Lower leg skin (tissue), 4 donors: ENCODE measurements at regions not wholly inside any gene's neighbourhood (a gene's known extent, or its start where the extent isn't known, plus 50 kb on each side); places are given as distances from the start of the nearest gene placed in this dataset.
A peak's percentile ranks its signal among the peaks of the same experiment; 100 is the strongest.

Experiments used
- DNase-seq, 2 donors: peaks; one replicate each; pipeline ENCODE4 v3.0.0-alpha.2; 2019; ENCODE audit warnings: low spot score in 2 of 2
- H3K4me3 ChIP-seq: fragments of 200-600 bp; sonication (generic); 2 replicates; pipeline ENCODE4 v1.5.1; 2017; ENCODE audit warnings: mild to moderate bottlenecking, low read depth; ENCODE audit not compliant: poor library complexity, severe bottlenecking
- CTCF ChIP-seq, 3 donors: fragments of 450-650 bp; IDR thresholded peaks; one replicate each; pipeline ENCODE4 v1.5.1; 2016; ENCODE audit warnings: antibody characterized with exemption in 3 of 3, mild to moderate bottlenecking in 3 of 3, moderate library complexity in 2 of 3
- POLR2A ChIP-seq, 2 donors: fragments of 450-650 bp; IDR thresholded peaks; one replicate each; pipeline ENCODE4 v1.6.1; 2016 to 2017; ENCODE audit warnings: antibody characterized with exemption in 2 of 2, mild to moderate bottlenecking in 1 of 2, moderate library complexity in 1 of 2
- WGBS, 2 donors: methylation state at CpG; one replicate each; pipeline ENCODE4 v1.1.5; 2018; 5-methylcytosine and 5-hydroxymethylcytosine counted together
- intact Hi-C: fragments of 100-400 bp; cut with DNase I; formaldehyde crosslinking; loops from one replicate; pipeline ENCODE4 v1.15.0; 2023; ENCODE audit warnings: low total_unique reads

- intact Hi-C loops: no loop called here
- TF ChIP-seq CTCF (IDR thresholded peaks at IDR 0.05): no peak
- no peak for TF ChIP-seq POLR2A (IDR thresholded peaks at IDR 0.05)
- 63 to 71% methylated on average over 9 of the region's 9 CpGs for WGBS, 2 donors
- H3K4me3 ChIP-seq: no peak overlapping the region
- peak in 1 of 2 donors; percentile 62 for DNase-seq
Observed at GRCh38 chr7:128177768-128178550, 63.1 kb upstream of the LEP start.

GRCh38 chr7:128178611-128179010 is 62.5 kb upstream of the LEP start:
- DNase-seq: peak in 1 of 2 donors; percentile 73
- 90% methylated on average over 3 of the region's 3 CpGs for WGBS, 2 donors
- TF ChIP-seq CTCF (IDR thresholded peaks at IDR 0.05) (no peak), POLR2A (IDR thresholded peaks at IDR 0.05) (no peak)
- H3K4me3 ChIP-seq: no peak overlapping the region
- intact Hi-C loops: no loop called here

GRCh38 chr7:128188396-128189230 is 52.5 kb upstream of the LEP start:
- 72 to 73% methylated on average over 16 of the region's 16 CpGs for WGBS, 2 donors
- peak in 1 of 2 donors; percentile 48 for DNase-seq
- no peak for TF ChIP-seq CTCF (IDR thresholded peaks at IDR 0.05)
- no peak for TF ChIP-seq POLR2A (IDR thresholded peaks at IDR 0.05)
- intact Hi-C loops: no loop called here
- no peak overlapping the region for H3K4me3 ChIP-seq

- peak in 1 of 2 donors; percentile 77 for DNase-seq
Observed at GRCh38 chr7:128189231-128189930, 51.7 kb upstream of the LEP start.

More at GRCh38 chr7:128189231-128189930, 51.7 kb upstream of the LEP start:
- 81 to 87% methylated on average over 3 to 7 of the region's 8 CpGs for WGBS, 2 donors
- intact Hi-C loops: no loop called here
- no peak for TF ChIP-seq CTCF (IDR thresholded peaks at IDR 0.05)
- TF ChIP-seq POLR2A (IDR thresholded peaks at IDR 0.05): no peak
- H3K4me3 ChIP-seq: no peak overlapping the region
